HEK293 (cell line): ENCODE measurements at regions not wholly inside any gene's neighbourhood (a gene's known extent, or its start where the extent isn't known, plus 50 kb on each side); places are given as distances from the start of the nearest gene placed in this dataset.

Experiments
- CTCF ChIA-PET: fragments of 350-600 bp; formaldehyde crosslinking; extraction: SDS; loops from one replicate; lab custom pipeline; 2021; ENCODE audit warnings: antibody characterized with exemption; lab: Yijun Ruan, JAX
- POLR2A ChIA-PET: fragments of 300-600 bp; formaldehyde crosslinking; extraction: SDS; loops from one replicate; lab custom pipeline; 2020; ENCODE audit warnings: antibody characterized with exemption, inconsistent platforms; lab: Yijun Ruan, JAX
- H3K27ac ChIP-seq: fragments of 200-500 bp; sonication (Bioruptor generic); 2 replicates; pipeline ENCODE4 v1.5.1; 2014; ENCODE audit warnings: low read depth, low read length, control low read depth, inconsistent platforms; ENCODE audit errors: extremely low read depth
- H3K36me3 ChIP-seq, 2 experiments: fragments of 200-500 bp in 1 of 2; sonication (Bioruptor generic) in 1 of 2; 1 replicate in 1 of 2; 2 replicates in 1 of 2; pipeline ENCODE4 v1.5.1; 2014 to 2017; ENCODE audit warnings: inconsistent platforms in 2 of 2, low read length in 2 of 2; ENCODE audit not compliant: control insufficient read depth in 2 of 2, insufficient read depth in 1 of 2
- H3K4me1 ChIP-seq: fragments of 200-500 bp; sonication (Bioruptor generic); 2 replicates; pipeline ENCODE4 v1.5.1; 2014; ENCODE audit warnings: mild to moderate bottlenecking, low read length, inconsistent platforms; ENCODE audit not compliant: control insufficient read depth, insufficient read depth
- H3K4me3 ChIP-seq: 2 replicates; pipeline ENCODE4 v1.5.1; 2011; ENCODE audit warnings: low read depth, mild to moderate bottlenecking, control low read depth, low read length, moderate library complexity
- H3K9me3 ChIP-seq: fragments of 200-500 bp; sonication (Bioruptor generic); 2 replicates; pipeline ENCODE4 v1.5.1; 2014; ENCODE audit warnings: low read depth, low read length, inconsistent platforms; ENCODE audit not compliant: control insufficient read depth, insufficient read depth
- AEBP2 ChIP-seq: fragments of 450-650 bp; formaldehyde crosslinking; IDR thresholded peaks from 2 replicates; pipeline ENCODE4 v1.5.1; 2016; ENCODE audit warnings: missing biosample characterization, missing genetic modification characterization, borderline replicate concordance
- BCL11A ChIP-seq: fragments of 450-650 bp; formaldehyde crosslinking; IDR thresholded peaks from 2 replicates; pipeline ENCODE4 v1.5.1; 2016; ENCODE audit warnings: low read depth, missing biosample characterization, missing genetic modification characterization
- HOXA7 ChIP-seq: sonication (generic); formaldehyde crosslinking; IDR thresholded peaks from 2 replicates; pipeline ENCODE4 v1.8.1; 2022; ENCODE audit warnings: missing genetic modification reagents, borderline replicate concordance
- IKZF3 ChIP-seq: fragments of 450-650 bp; IDR thresholded peaks from 2 replicates; pipeline ENCODE4 v1.5.0; 2018; ENCODE audit warnings: missing biosample characterization, mild to moderate bottlenecking, missing genetic modification characterization, moderate library complexity
- KLF10 ChIP-seq: fragments of 450-650 bp; IDR thresholded peaks from 2 replicates; pipeline ENCODE4 v1.5.1; 2018; ENCODE audit warnings: missing biosample characterization, mild to moderate bottlenecking, missing genetic modification characterization
- KLF16 ChIP-seq: fragments of 450-650 bp; formaldehyde crosslinking; IDR thresholded peaks from 2 replicates; pipeline ENCODE4 v1.5.1; 2017; ENCODE audit warnings: missing biosample characterization, missing genetic modification characterization
- KLF8 ChIP-seq: fragments of 450-650 bp; formaldehyde crosslinking; IDR thresholded peaks from 2 replicates; pipeline ENCODE4 v1.5.1; 2016; ENCODE audit warnings: missing biosample characterization, missing genetic modification characterization
- MYNN ChIP-seq: fragments of 450-650 bp; formaldehyde crosslinking; IDR thresholded peaks from 2 replicates; pipeline ENCODE4 v1.5.1; 2016; ENCODE audit warnings: missing biosample characterization, missing genetic modification characterization, borderline replicate concordance
- SP2 ChIP-seq: fragments of 450-650 bp; formaldehyde crosslinking; IDR thresholded peaks from 2 replicates; pipeline ENCODE4 v1.5.1; 2016; ENCODE audit warnings: missing biosample characterization, missing genetic modification characterization
- ZBTB1 ChIP-seq: fragments of 450-650 bp; formaldehyde crosslinking; IDR thresholded peaks from 2 replicates; pipeline ENCODE4 v1.5.1; 2016; ENCODE audit warnings: missing biosample characterization, missing genetic modification characterization
- ZBTB20 ChIP-seq: fragments of 450-650 bp; formaldehyde crosslinking; IDR thresholded peaks from 2 replicates; pipeline ENCODE4 v1.5.1; 2016; ENCODE audit warnings: missing biosample characterization, missing genetic modification characterization
- ZFP41 ChIP-seq: fragments of 450-650 bp; formaldehyde crosslinking; IDR thresholded peaks from 2 replicates; pipeline ENCODE4 v1.5.1; 2016; ENCODE audit warnings: missing biosample characterization, missing genetic modification characterization, borderline replicate concordance
- ZNF184 ChIP-seq: fragments of 450-650 bp; IDR thresholded peaks from 2 replicates; pipeline ENCODE4 v1.5.1; 2018; ENCODE audit warnings: missing biosample characterization, mild to moderate bottlenecking, missing genetic modification characterization
- ZNF26 ChIP-seq: fragments of 450-650 bp; formaldehyde crosslinking; IDR thresholded peaks from 2 replicates; pipeline ENCODE4 v1.5.1; 2016; ENCODE audit warnings: missing biosample characterization, missing genetic modification characterization
- ZNF394 ChIP-seq: fragments of 450-650 bp; formaldehyde crosslinking; IDR thresholded peaks from 2 replicates; pipeline ENCODE4 v1.5.1; 2016; ENCODE audit warnings: missing biosample characterization, missing genetic modification characterization, mild to moderate bottlenecking, moderate library complexity, borderline replicate concordance
- ZNF473 ChIP-seq: fragments of 450-650 bp; formaldehyde crosslinking; IDR thresholded peaks from 2 replicates; pipeline ENCODE4 v1.5.1; 2017; ENCODE audit warnings: missing biosample characterization, missing genetic modification characterization
- ZNF48 ChIP-seq: fragments of 450-650 bp; formaldehyde crosslinking; IDR thresholded peaks from 2 replicates; pipeline ENCODE4 v1.5.1; 2016; ENCODE audit warnings: missing biosample characterization, missing genetic modification characterization
- ZNF600 ChIP-seq: fragments of 450-650 bp; formaldehyde crosslinking; IDR thresholded peaks from 2 replicates; pipeline ENCODE4 v1.5.1; 2016; ENCODE audit warnings: missing biosample characterization, missing genetic modification characterization
- ZNF621 ChIP-seq: fragments of 450-650 bp; formaldehyde crosslinking; IDR thresholded peaks from 2 replicates; pipeline ENCODE4 v1.5.1; 2017; ENCODE audit warnings: missing biosample characterization, missing genetic modification characterization
- ZNF654 ChIP-seq: fragments of 450-650 bp; formaldehyde crosslinking; IDR thresholded peaks from 2 replicates; pipeline ENCODE4 v1.5.1; 2016; ENCODE audit warnings: low read depth, missing biosample characterization, missing genetic modification characterization
- ZNF664 ChIP-seq: fragments of 450-650 bp; formaldehyde crosslinking; IDR thresholded peaks from 2 replicates; pipeline ENCODE4 v1.5.1; 2016; ENCODE audit warnings: missing biosample characterization, missing genetic modification characterization
- ZNF791 ChIP-seq: fragments of 450-650 bp; formaldehyde crosslinking; IDR thresholded peaks from 2 replicates; pipeline ENCODE4 v1.5.1; 2016; ENCODE audit warnings: missing biosample characterization, missing genetic modification characterization
- TF ChIP-seq, protein P1 (sequence below): fragments of 450-650 bp; formaldehyde crosslinking; IDR thresholded peaks from 2 replicates; pipeline ENCODE4 v1.5.1; 2016; ENCODE audit warnings: missing biosample characterization, missing genetic modification characterization
- TF ChIP-seq, protein P2 (sequence below): fragments of 450-650 bp; formaldehyde crosslinking; IDR thresholded peaks from 2 replicates; pipeline ENCODE4 v1.5.1; 2017; ENCODE audit warnings: missing biosample characterization, mild to moderate bottlenecking, missing genetic modification characterization, moderate library complexity

DNA sequence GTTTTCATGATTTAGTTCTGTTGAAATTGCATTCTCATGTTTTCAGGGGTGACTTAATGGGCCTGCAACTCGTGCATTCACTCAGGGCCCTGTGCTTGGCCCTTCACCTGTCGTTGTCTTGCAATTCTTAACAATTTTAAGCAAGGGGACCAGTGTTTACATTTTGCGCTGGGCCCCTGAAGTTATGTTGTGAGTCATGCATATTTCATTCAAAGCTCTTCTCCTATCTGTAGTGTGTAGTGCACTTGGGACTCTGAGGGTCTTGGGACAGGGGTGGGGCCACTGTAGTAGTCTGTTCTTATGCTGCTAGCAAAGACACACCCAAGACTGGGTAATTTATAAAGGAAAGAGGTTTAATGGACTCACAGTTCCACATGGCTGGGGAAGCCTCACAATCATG lies 211.2 kb upstream of the RXFP2 start:
- Histone ChIP-seq H3K36me3 (no peaks in the 10 kb centered on the region), H3K4me1 (no peaks in the 10 kb centered on the region), H3K4me3 (no peak overlapping the region), H3K9me3 (no peaks in the 10 kb centered on the region), H3K27ac (no peak overlapping the region)
- TF ChIP-seq, protein P1, sequence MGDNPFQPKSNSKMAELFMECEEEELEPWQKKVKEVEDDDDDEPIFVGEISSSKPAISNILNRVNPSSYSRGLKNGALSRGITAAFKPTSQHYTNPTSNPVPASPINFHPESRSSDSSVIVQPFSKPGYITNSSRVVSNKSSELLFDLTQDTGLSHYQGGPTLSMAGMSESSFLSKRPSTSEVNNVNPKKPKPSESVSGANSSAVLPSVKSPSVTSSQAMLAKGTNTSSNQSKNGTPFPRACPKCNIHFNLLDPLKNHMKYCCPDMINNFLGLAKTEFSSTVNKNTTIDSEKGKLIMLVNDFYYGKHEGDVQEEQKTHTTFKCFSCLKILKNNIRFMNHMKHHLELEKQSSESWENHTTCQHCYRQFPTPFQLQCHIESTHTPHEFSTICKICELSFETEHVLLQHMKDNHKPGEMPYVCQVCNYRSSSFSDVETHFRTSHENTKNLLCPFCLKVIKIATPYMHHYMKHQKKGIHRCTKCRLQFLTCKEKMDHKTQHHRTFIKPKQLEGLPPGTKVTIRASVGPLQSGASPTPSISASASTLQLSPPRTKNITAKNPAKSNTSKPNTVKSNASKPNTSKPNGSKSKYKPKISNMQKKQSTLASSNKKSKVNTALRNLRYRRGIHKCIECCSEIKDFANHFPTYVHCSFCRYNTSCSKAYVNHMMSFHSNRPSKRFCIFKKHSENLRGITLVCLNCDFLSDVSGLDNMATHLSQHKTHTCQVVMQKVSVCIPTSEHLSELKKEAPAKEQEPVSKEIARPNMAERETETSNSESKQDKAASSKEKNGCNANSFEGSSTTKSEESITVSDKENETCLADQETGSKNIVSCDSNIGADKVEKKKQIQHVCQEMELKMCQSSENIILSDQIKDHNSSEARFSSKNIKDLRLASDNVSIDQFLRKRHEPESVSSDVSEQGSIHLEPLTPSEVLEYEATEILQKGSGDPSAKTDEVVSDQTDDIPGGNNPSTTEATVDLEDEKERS (tag by site-specific recombination), result no peak
- no peak for TF ChIP-seq HOXA7 (CRISPR knock-in tag)
- ChIA-PET POLR2A (no interaction called here), CTCF (no interaction called here)

DNA sequence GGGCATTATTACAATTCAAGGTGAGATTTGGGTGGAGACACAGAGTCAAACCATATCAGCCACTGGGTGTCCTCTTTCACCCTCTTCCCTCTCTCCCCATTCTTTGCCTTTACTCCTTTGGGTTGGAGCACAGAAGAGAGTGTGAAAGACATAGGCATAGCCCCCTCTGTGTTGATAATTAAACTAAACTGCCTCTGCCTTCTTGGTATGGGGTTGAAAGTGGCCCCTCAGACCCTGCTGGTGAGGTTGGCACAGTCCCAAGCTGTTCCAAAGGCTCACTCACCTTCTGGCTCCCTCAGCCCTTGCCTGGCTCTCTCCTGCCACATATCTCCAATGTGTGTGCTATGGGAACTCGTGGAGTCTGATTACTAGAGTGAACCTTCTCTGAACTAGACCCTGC lies 210.6 kb upstream of the RXFP2 start:
- TF ChIP-seq ZBTB1 (no peak), ZNF600 (tag by site-specific recombination) (no peak), BCL11A (tag by site-specific recombination) (no peak), KLF8 (tag by site-specific recombination) (no peak), SP2 (tag by site-specific recombination) (no peak), ZNF26 (tag by site-specific recombination) (no peak)
- Histone ChIP-seq H3K9me3 (no peaks in the 10 kb centered on the region), H3K4me1 (no peaks in the 10 kb centered on the region), H3K36me3 (no peaks in the 10 kb centered on the region), H3K4me3 (no peak overlapping the region), H3K27ac (no peak overlapping the region)
- ChIA-PET POLR2A (no interaction called here), CTCF (interaction anchor here (0.7 kb wide), 1 partner anchor 209 kb away, joined by 3 read pairs; no protein-coding TSS in a partner anchor)

GRCh38 chr13:31530922-31531321 lies 208.4 kb upstream of the RXFP2 start:
- Histone ChIP-seq H3K4me3 (no peak overlapping the region), H3K27ac (no peak overlapping the region), H3K36me3 (no peaks in the 10 kb centered on the region), H3K4me1 (no peaks in the 10 kb centered on the region), H3K9me3 (no peaks in the 10 kb centered on the region)
- no peak for TF ChIP-seq MYNN
- TF ChIP-seq ZNF654 (tag by site-specific recombination), result no peak
- no peak for TF ChIP-seq ZNF473 (tag by site-specific recombination)
- TF ChIP-seq ZNF621 (tag by site-specific recombination), result no peak
- no peak for TF ChIP-seq KLF8 (tag by site-specific recombination)
- TF ChIP-seq, protein P2, sequence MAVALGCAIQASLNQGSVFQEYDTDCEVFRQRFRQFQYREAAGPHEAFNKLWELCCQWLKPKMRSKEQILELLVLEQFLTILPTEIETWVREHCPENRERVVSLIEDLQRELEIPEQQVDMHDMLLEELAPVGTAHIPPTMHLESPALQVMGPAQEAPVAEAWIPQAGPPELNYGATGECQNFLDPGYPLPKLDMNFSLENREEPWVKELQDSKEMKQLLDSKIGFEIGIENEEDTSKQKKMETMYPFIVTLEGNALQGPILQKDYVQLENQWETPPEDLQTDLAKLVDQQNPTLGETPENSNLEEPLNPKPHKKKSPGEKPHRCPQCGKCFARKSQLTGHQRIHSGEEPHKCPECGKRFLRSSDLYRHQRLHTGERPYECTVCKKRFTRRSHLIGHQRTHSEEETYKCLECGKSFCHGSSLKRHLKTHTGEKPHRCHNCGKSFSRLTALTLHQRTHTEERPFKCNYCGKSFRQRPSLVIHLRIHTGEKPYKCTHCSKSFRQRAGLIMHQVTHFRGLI (tag by site-specific recombination), result no peak
- no peak for TF ChIP-seq ZBTB20 (tag by site-specific recombination)
- TF ChIP-seq ZNF791, result no peak
- TF ChIP-seq AEBP2, result no peak
- TF ChIP-seq ZNF48 (tag by site-specific recombination), result no peak
- TF ChIP-seq ZNF184 (tag by site-specific recombination), result no peak
- no peak for TF ChIP-seq ZNF664 (tag by site-specific recombination)
- no peak for TF ChIP-seq IKZF3 (tag by site-specific recombination)
- TF ChIP-seq ZNF394 (tag by site-specific recombination), result no peak
- TF ChIP-seq KLF10 (tag by site-specific recombination), result no peak
- no peak for TF ChIP-seq KLF16 (tag by site-specific recombination)
- no peak for TF ChIP-seq ZFP41 (tag by site-specific recombination)
- CTCF ChIA-PET, result no interaction called here
- POLR2A ChIA-PET, result no interaction called here
